ENCODE measurements at regions not wholly inside any gene's neighbourhood (a gene's known extent, or its start where the extent isn't known, plus 50 kb on each side); places are given as distances from the start of the nearest gene placed in this dataset.

GRCh38 chr5:139745132-139745799, 50.3 kb upstream of the PSD2 start:
- DNase-seq (ENCODE audit: low read depth) = peak; percentile 54
- no peak for TF ChIP-seq CTCF (IDR thresholded peaks at IDR 0.05; ENCODE audit: low read length, missing control alignments)
- no peak overlapping the region for H3K4me3 ChIP-seq (replicated peaks; ENCODE audit: low read depth, low read length)

GRCh38 chr5:139745800-139746690, 49.6 kb upstream of the PSD2 start:
- TF ChIP-seq CTCF (IDR thresholded peaks at IDR 0.05; ENCODE audit: low read length, missing control alignments) = no peak
- peak; percentile 71 for DNase-seq (ENCODE audit: low read depth)
- peak overlapping the region; percentile 25 for H3K4me3 ChIP-seq (replicated peaks; ENCODE audit: low read depth, low read length)
